Kidney (tissue), 13 donors: ENCODE measurements at regions not wholly inside any gene's neighbourhood (a gene's known extent, or its start where the extent isn't known, plus 50 kb on each side); places are given as distances from the start of the nearest gene placed in this dataset.

Experiments used
- DNase-seq, 5 donors: peaks; one replicate each; pipeline ENCODE4 v3.0.0-alpha.2; 2013 to 2020
- FAIRE-seq: peaks from 2 replicates; lab custom pipeline; 2012; peaks lifted over from hg19 to GRCh38; lab: Jason Lieb, UNC
- H3K27ac ChIP-seq, 2 donors: one replicate each; pipeline ENCODE4 v1.7.0; 2013; ENCODE audit warnings: low read depth in 2 of 2, low read length in 2 of 2, inconsistent platforms in 1 of 2
- H3K27me3 ChIP-seq: one replicate; pipeline ENCODE4 v1.7.1; 2013; ENCODE audit warnings: low read length, inconsistent platforms; ENCODE audit not compliant: control insufficient read depth, insufficient read depth
- H3K36me3 ChIP-seq, 3 donors: one replicate each; pipeline versions ENCODE4 v1.7.0 to v1.7.1; 2013; ENCODE audit warnings: low read length in 3 of 3, control low read depth in 1 of 3, inconsistent platforms in 1 of 3; ENCODE audit not compliant: insufficient read depth in 3 of 3, control insufficient read depth in 2 of 3
- H3K4me1 ChIP-seq, 3 donors: one replicate each; pipeline versions ENCODE4 v1.7.0 to v1.7.1; 2013; ENCODE audit warnings: low read length in 3 of 3, inconsistent platforms in 1 of 3, low read depth in 1 of 3; ENCODE audit not compliant: control insufficient read depth in 2 of 3, insufficient read depth in 2 of 3
- H3K4me3 ChIP-seq, 3 donors: one replicate each; pipeline versions ENCODE4 v1.7.0 to v1.8.1; 2013; ENCODE audit warnings: low read length in 3 of 3, control low read depth in 1 of 3, inconsistent platforms in 1 of 3
- H3K9ac ChIP-seq, 3 donors: one replicate each; pipeline versions ENCODE4 v1.7.0 to v1.7.1; 2013; ENCODE audit warnings: low read length in 3 of 3, control low read depth in 1 of 3, inconsistent platforms in 1 of 3
- H3K9me3 ChIP-seq, 3 donors: one replicate each; pipeline versions ENCODE4 v1.7.0 to v1.7.1; 2013; ENCODE audit warnings: low read length in 3 of 3, control low read depth in 1 of 3, inconsistent platforms in 1 of 3; ENCODE audit not compliant: control insufficient read depth in 2 of 3, insufficient read depth in 1 of 3
- CTCF ChIP-seq: IDR thresholded peaks from 3 replicates; pipeline ENCODE4 v1.5.1; 2012; ENCODE audit warnings: mild to moderate bottlenecking, moderate library complexity, borderline replicate concordance; ENCODE audit not compliant: insufficient read depth; ENCODE audit errors: extremely low read depth
- intact Hi-C: fragments of 100-400 bp; cut with DNase I; formaldehyde crosslinking; loops from one replicate; pipeline ENCODE4 v1.11.1; 2022
- donor health status: control.
- donor health status: control.
- donor health status: control.
- donor health status: control.
- donor health status: control.
- donor health status: DM: yes; HTN: yes; CAD: no.
- donor health status: Normal renal cell carcinoma (clear cell type).

- Histone ChIP-seq H3K4me3 (no peak overlapping the region), H3K9ac (no peak overlapping the region), H3K36me3 (no peaks in the 10 kb centered on the region), H3K27me3 (no peaks in the 10 kb centered on the region), H3K4me1 (no peaks in the 10 kb centered on the region), H3K27ac (no peak overlapping the region), H3K9me3 (no peaks in the 10 kb centered on the region)
- TF ChIP-seq CTCF: no peak
- intact Hi-C loops: no loop called here
- FAIRE-seq (no peak), DNase-seq (no peak)
These were observed 233.3 kb downstream of the ZNF608 start for GRCh38 chr5:124512952-124513632.

DNA sequence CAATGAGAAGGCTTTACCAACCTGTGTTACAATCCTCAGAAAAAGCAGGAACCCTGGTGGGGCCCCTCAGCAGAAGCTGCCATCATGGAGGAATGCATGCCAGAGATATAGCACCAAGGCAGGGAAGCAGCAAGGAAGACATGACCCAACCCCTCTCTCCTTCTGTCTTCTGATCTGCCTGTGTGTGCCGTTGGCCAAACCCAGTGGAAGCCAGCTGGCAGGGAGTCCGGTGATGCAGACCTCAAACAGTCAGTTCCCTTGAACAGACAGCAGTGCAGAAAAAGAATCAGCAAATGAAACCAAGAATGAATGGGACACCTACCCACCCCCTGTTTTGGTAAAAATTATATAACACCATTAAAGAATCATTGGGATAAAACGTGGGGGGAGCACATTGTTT is 234.2 kb downstream of the ZNF608 start:
- H3K4me3 ChIP-seq: no peak overlapping the region
- no peak for DNase-seq
- no peak for FAIRE-seq
- no peak overlapping the region for H3K9ac ChIP-seq
- intact Hi-C loops: no loop called here
- no peak overlapping the region for H3K27ac ChIP-seq
- H3K36me3 ChIP-seq: no peaks in the 10 kb centered on the region
- TF ChIP-seq CTCF: no peak
- H3K4me1 ChIP-seq: no peaks in the 10 kb centered on the region
- H3K27me3 ChIP-seq: no peaks in the 10 kb centered on the region
- H3K9me3 ChIP-seq: no peaks in the 10 kb centered on the region

DNA sequence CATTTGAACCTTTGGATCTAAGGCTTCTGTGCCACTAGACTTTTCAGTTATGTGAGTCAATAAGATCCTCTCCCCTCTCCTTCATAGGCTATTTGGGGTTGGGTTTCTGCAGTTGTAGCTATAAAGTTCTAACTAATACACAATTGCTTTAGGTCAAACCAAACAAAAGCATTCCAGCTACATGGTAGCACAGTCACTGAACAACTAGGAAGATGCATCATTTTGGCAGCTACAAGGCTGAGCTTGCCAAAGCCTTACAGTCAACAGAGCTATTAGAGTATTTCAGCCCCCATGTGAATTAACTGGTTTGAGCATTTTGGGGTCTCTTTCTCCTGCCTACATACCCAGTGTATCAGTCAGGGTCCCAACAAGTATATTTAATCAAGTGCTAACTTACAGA is 234.6 kb downstream of the ZNF608 start:
- FAIRE-seq (no peak), DNase-seq (no peak)
- no peaks in the 10 kb centered on the region for H3K9me3 ChIP-seq
- H3K9ac ChIP-seq: no peak overlapping the region
- H3K36me3 ChIP-seq: no peaks in the 10 kb centered on the region
- intact Hi-C loops: no loop called here
- no peaks in the 10 kb centered on the region for H3K4me1 ChIP-seq
- no peak for TF ChIP-seq CTCF
- H3K27ac ChIP-seq: no peak overlapping the region
- no peaks in the 10 kb centered on the region for H3K27me3 ChIP-seq
- H3K4me3 ChIP-seq: no peak overlapping the region

GRCh38 chr5:124507688-124508087 is 238.8 kb downstream of the ZNF608 start:
- FAIRE-seq (no peak), DNase-seq (no peak)
- intact Hi-C loops: no loop called here
- H3K9ac ChIP-seq: no peak overlapping the region
- H3K4me1 ChIP-seq: no peaks in the 10 kb centered on the region
- H3K27ac ChIP-seq: no peak overlapping the region
- no peaks in the 10 kb centered on the region for H3K9me3 ChIP-seq
- H3K4me3 ChIP-seq: no peak overlapping the region
- no peaks in the 10 kb centered on the region for H3K36me3 ChIP-seq
- H3K27me3 ChIP-seq: no peaks in the 10 kb centered on the region
- TF ChIP-seq CTCF: no peak
